GM04503 (cell line): ENCODE measurements at regions not wholly inside any gene's neighbourhood (a gene's known extent, or its start where the extent isn't known, plus 50 kb on each side); places are given as distances from the start of the nearest gene placed in this dataset.
"Not testable (repeated sequence)": the region's sequence is repeated elsewhere in the genome, so short reads cannot be mapped to it uniquely, and the experiment has no call there.

Experiments
- DNase-seq: peaks from one replicate; pipeline ENCODE4 v3.0.0-alpha.2; 2012; ENCODE audit warnings: low read depth

DNA sequence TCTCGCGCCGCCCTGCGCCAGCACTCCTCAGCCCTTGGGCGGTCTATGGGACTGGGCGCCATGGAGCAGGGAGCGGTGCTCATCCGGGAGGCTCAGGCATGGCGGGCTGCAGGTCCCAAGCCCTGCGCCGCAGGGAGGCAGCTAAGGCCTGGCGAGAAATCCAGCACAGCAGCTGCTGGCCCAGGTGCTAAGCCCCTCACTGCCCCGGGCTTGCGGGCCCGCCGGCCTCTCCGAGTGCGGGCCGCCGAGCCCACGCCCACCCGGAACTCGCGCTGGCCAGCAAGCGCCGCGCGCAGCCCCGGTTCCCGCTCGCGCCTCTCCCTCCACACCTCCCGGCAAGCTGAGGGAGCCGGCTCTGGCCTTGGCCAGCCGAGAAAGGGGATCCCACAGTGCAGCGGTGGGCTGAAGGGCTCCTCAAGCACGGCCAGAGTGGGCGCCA is 1517.2 kb downstream of the GRIK2 start:
- not testable (repeated sequence) for DNase-seq

DNA sequence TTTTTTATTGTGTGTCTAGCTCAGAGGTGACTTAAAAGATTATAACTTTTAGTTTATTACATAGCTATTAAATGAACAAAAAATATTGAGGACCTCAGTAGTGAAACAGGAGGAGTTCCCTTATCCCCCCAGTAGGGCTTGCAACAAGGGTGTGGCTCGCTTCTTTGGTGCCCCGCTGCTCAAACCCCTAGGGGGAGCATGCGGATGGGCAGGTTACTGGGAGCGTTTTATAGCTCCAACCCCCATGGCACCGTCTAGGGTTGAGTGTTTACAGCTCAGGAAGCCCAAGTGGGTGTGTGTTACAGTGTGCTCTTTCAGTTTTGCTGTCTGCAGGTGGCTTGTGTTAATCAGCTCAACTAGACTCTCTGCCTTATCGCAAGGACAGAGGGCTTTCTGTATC is 1513.7 kb downstream of the GRIK2 start:
- DNase-seq = no peak

DNA sequence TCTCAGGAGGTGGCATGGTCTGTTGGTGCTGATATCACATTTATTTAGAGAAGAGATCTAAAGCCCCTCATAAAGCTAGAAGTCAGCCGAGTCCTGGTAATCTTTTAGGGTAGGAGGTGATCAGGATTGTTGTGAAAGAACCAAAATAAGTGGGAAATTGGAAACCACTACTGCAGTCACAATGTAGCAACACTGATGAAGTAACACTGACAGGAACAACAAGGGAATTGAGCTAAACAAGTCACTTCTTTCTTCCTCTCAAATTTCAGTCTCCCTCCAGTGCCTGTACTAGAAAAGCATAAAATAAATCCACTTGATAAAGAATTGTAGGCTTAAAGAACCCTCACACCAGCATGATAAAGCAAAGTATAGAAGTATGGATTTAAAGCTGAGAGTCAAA is 1509.0 kb downstream of the GRIK2 start:
- DNase-seq = no peak

DNA sequence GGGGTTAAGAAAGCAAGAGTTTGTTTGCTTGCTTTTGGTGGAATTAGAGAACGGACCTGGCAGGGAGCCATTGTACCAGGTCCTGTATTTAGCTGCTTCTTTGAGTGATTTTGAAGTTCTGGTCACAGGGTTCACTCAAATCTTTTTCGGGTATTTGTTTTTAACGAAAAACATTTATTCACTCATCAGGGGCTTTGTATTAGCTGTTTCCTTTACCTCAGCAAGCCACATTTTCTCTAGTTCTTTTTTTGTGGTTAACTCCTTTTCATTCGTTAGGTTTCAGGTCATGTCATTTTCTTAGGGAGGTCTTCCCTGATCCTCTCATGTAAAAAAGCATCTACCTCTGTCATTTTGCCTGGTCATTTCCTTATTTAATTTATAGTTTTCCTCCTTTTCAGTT is 1502.2 kb downstream of the GRIK2 start:
- no peak for DNase-seq

DNA sequence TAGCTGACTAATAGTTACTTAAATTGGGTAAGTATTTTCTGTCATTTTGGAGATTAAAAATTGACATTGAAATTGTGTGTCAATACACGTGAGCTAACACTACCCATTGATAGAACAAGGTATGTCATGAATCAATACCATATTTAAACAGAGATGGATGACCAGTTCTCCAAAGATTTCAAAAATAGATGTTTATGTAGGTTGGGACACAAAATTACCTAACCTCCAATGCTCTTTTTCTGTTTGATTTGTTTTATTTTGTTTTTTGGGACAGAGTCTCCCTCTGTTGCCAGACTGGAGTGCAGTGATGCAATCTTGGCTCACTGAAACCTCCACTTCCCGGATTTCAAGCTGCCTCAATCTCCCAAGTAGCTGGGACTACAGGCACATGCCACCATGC is 1491.7 kb downstream of the GRIK2 start:
- no peak for DNase-seq

DNA sequence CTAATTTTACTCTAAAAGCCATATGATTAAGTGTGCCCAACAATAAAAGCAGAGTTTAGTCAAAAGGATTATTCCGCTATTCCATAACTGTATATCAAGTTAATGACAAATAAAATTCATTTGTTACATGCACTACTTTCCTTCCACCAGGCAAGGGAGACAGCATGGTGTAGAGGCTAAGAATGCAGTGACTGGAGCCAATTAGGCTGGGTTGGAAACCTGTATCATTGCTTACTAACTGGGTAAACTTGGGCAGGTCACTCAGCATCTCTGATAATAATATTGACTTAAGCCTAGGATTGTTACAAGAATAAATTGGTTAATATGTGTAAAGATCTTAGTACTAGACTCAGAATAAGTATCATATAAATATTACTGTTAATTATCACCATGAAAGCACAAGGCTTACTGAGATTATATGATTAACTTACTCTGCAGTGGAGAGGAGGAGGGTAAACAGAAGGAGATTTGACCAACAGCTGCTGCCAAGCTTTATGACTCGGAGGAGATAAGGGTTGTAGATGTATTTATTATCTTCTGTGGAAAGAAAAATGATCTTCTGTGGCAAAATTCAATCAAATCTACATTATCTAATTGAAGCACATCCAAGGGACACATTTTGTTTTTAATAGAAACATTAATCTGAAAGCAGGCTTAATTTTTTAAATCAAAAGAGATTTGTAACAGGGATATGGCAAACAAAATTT is 1459.9 kb downstream of the GRIK2 start:
- DNase-seq = no peak

DNA sequence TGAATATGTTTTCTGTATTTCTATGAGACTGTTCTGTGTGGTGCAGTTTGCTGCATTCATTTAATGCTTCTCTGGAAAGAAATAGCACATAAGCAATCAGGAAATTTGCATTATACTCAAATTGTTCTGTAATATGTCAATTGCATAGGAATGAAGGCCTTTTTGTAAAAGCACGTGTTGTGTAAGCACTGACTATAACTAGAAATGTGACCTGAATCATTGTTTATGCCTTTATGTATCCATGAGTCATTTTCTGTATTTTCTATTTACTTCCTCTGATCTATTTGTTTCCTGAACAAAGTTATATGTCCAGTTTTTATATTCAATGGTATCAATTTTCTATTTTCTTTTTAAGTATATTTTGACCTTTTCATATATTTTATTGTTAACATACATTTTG is 1455.3 kb downstream of the GRIK2 start:
- DNase-seq = no peak

DNA sequence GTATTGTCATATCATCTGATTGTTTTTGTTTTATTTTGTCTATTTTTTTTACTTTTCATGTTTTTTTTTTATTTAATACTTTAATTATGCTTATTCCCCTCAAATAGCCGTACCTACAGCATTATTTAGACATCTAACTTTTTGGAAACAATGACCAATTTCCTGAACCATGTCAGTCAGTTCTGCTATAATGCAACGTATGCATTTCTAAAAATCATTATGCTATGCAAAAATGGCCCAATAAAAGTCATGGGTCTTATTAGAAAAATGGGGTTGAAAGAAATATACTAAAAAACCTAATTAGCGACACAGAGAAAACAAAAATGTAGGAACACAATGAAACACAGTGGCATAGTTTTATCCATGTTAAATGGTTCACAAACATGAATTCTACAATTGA is 1454.7 kb downstream of the GRIK2 start:
- no peak for DNase-seq

DNA sequence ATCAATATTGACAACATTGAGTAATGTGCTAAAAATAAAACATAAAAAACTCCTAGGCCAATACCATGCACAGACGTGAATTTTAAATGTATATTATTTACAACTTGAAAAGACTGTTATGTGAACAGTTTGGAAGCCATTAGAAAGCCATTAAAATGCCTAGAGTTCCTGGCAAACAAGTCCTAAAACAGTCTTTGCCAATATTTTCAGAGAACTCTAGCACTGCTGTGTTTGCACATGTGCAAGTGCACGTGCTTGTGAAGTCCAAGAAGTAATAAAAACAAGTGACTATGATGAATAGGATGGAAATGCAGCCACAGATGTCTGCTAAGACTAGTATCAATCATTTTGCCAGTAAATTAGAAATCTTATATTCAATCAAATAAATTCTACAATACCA is 1447.6 kb downstream of the GRIK2 start:
- no peak for DNase-seq

DNA sequence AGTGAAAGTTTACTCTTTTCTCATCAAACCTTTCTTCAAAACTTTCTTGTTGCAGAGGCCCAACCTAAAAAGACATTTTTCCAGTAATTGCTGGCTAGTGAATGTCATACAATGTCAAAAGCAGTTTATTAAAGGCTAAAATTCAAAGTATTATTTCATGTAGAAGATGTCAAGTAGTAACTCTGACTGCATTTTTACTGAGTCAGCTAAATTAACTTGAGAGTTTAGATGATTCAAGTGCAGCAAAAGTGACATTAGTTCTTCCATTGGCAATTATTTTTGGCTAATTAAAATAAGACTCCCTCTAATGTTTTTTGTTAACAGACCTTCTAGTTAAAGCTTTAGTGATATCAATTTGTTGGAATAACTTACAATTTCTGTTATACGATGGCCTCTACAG is 1438.5 kb downstream of the GRIK2 start:
- DNase-seq = no peak

DNA sequence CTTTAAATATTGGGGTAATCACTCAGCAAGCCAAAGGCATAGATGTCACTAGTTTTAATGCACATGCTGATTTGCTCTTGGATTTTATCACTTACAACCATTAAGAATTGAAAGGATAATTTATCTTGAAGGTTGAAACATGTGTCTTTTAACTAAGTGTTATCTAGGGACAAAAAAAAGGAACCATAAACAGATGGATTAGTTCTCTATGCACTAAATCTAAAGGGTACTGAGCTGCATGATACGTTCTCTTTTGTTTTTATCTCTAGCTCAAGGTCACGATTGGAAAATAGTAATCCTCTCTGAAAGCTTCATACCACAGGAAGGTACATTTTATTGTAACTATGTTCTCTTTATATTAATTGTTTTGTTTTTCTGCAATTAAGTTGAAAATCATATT is 1426.6 kb downstream of the GRIK2 start:
- DNase-seq = no peak

DNA sequence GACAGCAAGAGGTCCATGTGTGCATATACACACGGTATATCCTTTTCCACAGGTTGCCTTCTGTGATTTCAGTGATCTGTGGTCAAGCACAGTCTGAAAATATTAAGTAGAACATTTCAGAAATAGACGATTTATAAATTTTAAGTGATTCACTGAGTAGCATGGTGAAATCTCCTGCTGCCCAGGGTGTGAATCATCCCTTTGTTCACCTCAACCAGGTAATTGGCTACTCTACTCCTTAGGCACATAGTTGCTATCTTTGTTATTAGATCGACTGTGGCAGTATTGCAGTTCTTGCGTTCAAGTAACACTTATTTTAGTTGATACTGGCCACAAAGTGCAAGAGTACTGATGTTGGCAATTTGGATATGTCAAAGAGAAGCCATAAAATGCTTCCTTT is 1421.7 kb downstream of the GRIK2 start:
- no peak for DNase-seq

DNA sequence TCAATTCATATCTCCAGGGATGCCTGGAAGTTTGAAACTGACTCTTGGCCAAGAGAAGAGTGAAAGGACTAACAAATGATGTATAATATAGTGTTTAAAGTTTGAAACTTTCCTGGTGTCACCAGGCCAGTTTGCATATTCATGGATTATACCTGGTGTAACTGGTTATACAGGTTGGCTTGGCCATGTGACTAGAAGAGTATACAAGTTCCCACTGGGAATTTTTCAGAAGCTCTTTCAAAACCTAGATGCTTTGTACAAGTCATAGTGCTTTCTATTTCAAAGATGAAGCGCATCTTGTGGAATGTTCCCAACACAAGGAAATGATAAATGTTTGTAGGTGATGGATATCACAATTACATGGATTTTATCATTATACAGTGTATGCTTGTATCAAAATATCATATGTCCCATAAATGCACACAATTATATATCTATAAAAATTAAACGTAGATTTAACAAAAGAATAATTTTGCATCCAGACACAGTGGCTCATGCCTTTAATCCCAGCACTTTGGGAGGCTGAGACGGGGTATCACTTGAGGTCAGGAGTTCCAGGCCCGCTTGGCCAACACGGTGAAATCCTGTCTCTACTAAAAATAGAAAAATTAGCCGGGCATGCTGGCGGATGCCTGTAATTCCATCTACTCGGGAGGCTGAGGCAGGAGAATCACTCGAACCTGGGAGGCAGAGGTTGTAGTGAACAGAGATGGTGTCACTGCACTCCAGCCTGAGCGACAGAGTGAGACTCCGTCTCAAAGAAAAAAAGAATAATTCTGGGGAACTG is 1420.2 kb downstream of the GRIK2 start:
- no peak for DNase-seq

DNA sequence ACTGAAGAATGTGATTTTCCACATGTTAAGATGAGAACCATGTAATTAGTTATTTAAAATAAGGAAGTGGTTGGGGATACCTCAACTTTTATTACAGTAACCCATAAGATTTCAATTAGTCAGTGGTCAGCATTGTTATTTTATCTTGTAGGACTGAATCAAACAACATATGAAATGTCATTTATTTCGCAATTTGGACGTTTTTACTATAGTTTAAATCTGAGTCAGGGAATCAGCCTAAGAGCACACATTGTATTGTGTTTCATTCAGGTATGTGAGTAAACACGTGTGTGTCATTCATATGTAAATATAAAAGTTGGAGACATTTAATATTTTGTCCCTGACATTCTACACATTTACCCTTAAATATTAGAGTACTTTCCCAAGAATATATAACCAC is 1418.7 kb downstream of the GRIK2 start:
- no peak for DNase-seq

DNA sequence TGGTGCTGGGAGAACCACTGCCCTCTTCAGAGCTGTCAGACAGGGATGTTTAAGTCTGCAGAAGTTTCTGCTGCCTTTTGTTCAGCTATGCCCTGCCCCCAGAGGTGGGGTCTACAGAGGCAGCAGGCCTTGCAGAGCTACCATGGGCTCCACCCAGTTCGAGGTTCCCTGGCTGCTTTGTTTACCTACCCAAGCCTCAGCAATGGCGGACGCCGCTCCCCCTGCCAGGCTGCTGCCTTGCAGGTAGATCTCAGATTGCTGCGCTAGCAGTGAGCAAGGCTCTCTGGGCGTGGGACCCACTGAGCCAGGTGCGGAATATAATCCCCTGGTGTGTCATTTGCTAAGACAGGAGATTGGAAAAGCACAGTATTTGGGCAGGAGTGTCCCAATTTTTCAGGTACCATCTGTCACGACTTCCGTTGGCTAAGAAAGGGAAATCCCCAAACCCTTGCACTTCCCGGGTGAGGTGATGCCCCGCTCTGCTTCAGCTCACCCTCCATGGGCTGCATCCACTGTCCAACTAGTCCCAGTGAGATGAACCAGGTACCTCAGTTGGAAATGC is 1415.5 kb downstream of the GRIK2 start:
- DNase-seq = not testable (repeated sequence)

DNA sequence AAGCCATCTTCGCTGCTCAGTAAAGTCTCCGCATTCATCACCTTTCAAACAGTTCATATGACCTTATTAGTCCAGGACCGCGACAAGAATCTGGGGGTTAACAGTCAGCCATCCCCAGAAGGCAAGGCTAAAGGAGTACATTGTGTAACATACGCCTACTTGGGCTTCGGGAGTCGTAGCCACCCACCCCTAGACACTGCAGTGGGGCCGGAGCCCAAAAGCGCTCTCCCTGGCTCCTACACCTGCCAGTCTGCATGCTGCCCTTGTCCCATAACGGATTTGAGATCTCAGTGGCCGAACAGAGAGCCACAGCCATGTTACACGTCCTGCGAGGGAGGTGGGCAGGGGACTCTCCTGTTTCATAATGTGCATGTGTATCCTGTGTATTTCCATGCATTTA is 1405.5 kb downstream of the GRIK2 start:
- no peak for DNase-seq

DNA sequence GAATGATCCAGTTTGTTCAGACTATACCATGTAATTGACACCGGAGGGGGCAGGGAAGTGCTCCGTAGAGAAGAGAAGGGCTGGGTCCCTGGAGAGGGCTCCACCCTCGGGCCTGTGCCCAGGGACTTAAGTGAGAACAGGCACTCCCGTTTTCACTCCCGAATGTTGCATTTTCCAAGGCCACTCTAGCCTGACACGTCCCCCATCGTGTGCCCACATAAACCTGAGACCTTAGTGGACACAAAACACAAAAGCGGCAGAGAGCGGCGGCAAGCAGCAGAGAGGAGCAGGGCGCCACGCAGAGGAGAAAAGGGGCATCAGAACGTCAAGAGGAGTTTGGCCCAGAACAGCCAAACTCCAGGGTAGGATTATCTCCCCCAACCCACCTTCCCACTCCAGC is 1405.1 kb downstream of the GRIK2 start:
- DNase-seq = no peak

DNA sequence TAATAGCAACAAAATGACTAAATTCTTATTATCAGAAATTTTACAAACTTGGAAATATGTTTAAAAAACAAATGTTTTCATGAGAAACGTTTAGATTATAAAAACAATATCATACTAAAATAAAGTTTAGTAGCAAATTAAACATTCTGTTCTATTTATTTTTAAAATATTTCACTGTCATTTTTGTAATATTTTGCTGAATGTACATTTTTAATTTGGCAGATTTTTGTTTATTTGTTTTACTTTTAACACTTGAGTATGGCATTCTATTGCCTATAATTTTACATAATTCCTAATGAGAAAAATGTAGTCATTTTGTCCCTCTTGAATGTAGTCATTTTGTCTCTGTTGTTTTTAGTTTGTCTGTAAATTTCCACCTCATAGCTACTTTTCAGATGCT is 1400.2 kb downstream of the GRIK2 start:
- no peak for DNase-seq

DNA sequence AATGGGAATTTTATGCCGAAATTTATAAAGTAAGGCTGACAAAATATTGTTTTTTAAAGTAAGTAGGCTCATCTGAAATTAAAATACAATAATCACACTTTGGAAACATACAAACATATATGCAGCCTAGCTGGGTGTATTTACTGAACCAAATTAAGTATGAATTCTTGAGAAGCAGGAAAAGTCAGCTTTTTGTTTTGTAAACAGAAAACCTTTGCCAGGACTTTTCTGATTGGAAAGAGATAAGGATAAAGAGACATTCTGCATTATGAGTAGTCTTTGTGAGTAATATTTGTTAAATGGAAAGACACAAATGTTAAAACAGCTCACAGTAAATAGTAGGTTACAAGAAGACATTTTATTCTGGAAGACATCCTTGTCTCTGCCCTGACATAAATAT is 1380.8 kb downstream of the GRIK2 start:
- DNase-seq = no peak

DNA sequence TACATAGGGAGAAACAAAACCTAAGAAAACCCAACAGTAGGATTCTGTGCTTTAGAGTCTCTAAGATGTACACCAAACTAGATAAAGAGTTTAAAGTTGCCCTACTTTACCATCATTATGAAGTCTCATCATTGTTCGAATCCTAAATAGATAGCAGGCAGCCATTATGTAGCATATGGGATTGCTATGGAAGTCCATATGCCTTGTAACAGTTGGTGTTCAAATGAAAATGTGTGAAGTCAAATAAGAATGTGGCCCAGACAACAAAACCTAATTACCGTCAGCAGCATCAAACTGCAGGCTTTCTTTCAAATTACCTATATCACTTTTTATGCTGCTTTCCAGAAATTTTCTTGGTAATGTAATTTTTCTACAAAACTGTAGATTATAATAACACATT is 1380.1 kb downstream of the GRIK2 start:
- no peak for DNase-seq

DNA sequence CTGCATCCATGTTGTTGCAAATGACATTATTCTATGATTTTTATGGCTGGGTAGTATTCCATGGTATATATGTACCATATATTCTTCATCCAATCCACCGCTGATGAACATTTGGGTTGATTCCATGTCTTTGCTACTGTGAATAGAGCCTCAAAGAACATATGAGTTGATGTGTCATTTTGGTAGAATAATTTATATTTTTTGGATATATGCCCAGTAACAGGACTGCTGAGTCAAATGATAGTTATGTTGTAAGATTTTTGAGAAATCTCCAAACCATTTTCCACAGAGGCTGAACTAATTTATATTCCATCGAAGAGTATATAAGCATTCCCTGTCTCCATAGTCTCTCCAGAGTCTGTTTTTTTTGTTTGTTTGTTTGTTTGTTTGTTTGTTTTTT is 1373.5 kb downstream of the GRIK2 start:
- DNase-seq = no peak

DNA sequence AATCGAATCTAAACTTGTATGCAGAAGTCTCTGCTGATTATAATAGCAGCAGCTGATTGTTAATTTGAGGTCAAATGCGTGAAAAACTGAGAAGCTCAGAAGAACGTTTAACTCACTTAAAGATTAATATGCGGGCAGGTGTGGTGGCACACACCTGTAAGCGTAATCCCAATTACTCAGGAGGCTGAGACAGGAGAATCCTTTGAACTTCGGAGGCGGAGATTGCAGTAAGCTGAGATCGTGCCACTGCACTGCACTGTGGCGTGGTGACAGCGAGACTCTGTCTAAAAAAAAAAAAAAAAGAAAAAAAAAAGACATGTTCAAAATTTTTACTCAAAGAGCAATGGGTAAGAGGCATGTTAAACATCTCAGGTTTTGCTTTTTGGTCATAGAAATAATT is 1370.8 kb downstream of the GRIK2 start:
- no peak for DNase-seq

DNA sequence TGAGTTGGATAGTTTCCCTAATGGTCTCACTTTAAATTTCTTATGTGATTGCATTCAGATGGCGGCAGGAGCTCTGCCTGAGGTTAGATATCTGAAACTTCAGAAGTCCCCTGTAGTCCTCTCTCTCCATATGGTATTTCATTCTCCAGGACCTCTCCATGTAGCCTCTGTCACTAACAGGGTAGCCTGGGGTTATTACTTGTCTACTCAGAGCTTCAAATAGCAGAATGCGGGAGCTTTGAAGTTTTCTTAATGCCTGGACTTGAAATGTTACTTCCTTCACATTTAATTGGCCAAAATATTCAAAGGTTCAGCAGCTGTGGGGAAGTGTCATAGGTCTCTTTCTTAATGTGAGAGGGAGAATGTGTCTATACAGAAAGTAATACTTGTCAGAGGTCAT is 1370.4 kb downstream of the GRIK2 start:
- no peak for DNase-seq

DNA sequence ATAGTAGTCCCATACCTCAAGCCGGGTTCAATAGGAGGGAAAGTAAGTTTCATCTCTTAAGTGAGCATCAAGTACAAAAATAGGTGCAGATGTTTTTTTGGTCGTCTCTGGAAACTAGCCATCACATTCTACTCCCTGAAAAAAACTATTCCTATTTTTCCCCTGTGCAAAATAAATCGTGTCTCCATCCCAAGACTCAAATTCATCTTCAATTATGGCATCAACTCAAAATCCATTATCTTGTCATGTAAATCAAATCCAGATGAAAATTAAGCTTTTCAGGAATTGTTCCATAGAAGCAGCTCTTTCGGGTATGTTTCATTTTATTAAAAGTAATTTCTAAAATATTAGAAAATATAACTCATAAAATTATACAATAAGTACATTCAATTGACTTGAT is 1368.4 kb downstream of the GRIK2 start:
- no peak for DNase-seq
